HFFc6 (cell line): ENCODE measurements at regions not wholly inside any gene's neighbourhood (a gene's known extent, or its start where the extent isn't known, plus 50 kb on each side); places are given as distances from the start of the nearest gene placed in this dataset.

Experiments
- DNase-seq: peaks from one replicate; pipeline ENCODE4 v3.0.0-alpha.2; 2018
- H3K27ac Mint-ChIP-seq: 2 replicates; pipeline ENCODE4 v1.8.0; 2020; ENCODE audit warnings: mild to moderate bottlenecking, mixed read lengths
- H3K27me3 Mint-ChIP-seq: 2 replicates; pipeline ENCODE4 v1.8.0; 2021; ENCODE audit warnings: mild to moderate bottlenecking, moderate library complexity, mixed read lengths; ENCODE audit not compliant: insufficient read depth
- H3K36me3 Mint-ChIP-seq: 2 replicates; pipeline ENCODE4 v1.8.0; 2021; ENCODE audit warnings: low read depth, mixed read lengths
- H3K4me1 Mint-ChIP-seq: 2 replicates; pipeline ENCODE4 v1.8.0; 2020; ENCODE audit warnings: low read depth, mixed read lengths
- H3K4me3 Mint-ChIP-seq: 2 replicates; pipeline ENCODE4 v1.8.0; 2020; ENCODE audit warnings: mild to moderate bottlenecking, moderate library complexity, mixed read lengths
- H3K9me3 Mint-ChIP-seq: 2 replicates; pipeline ENCODE4 v1.8.0; 2020; ENCODE audit warnings: mild to moderate bottlenecking, mixed read lengths
- CTCF ChIP-seq: fragments of 200-600 bp; sonication (generic); IDR thresholded peaks from 2 replicates; pipeline ENCODE4 v1.5.0; 2021; ENCODE audit warnings: antibody characterized with exemption, mild to moderate bottlenecking

- Mint-ChIP-seq H3K9me3 (peaks cover 72% of the 10 kb centered on the region), H3K27ac (no peak overlapping the region), H3K4me1 (no peaks in the 10 kb centered on the region), H3K36me3 (peaks cover 4% of the 10 kb centered on the region; the same call in 1 of the 2 replicates), H3K4me3 (no peak overlapping the region), H3K27me3 (peaks cover 1% of the 10 kb centered on the region)
- DNase-seq = no peak
- no peak for TF ChIP-seq CTCF
Measured at GRCh38 chr11:134587345-134587744, 175.3 kb upstream of the B3GAT1 start.

GRCh38 chr11:134586726-134587125 lies 174.7 kb upstream of the B3GAT1 start:
- Mint-ChIP-seq H3K4me1 (no peaks in the 10 kb centered on the region), H3K36me3 (peaks cover 4% of the 10 kb centered on the region; the same call in 1 of the 2 replicates), H3K9me3 (peaks cover 67% of the 10 kb centered on the region), H3K4me3 (no peak overlapping the region), H3K27ac (no peak overlapping the region), H3K27me3 (peaks cover 1% of the 10 kb centered on the region)
- no peak for DNase-seq
- TF ChIP-seq CTCF = no peak

- no peak for TF ChIP-seq CTCF
- Mint-ChIP-seq H3K36me3 (peaks cover under 1% of the 10 kb centered on the region; the same call in 1 of the 2 replicates), H3K27ac (no peak overlapping the region), H3K27me3 (peaks cover 1% of the 10 kb centered on the region), H3K4me3 (no peak overlapping the region), H3K9me3 (peaks cover 70% of the 10 kb centered on the region), H3K4me1 (no peaks in the 10 kb centered on the region)
- DNase-seq = no peak
Measured at GRCh38 chr11:134585666-134586610, 173.9 kb upstream of the B3GAT1 start.

- H3K9me3 Mint-ChIP-seq = peaks cover 73% of the 10 kb centered on the region
- peaks cover 1% of the 10 kb centered on the region for H3K27me3 Mint-ChIP-seq
- no peak for TF ChIP-seq CTCF
- no peak for DNase-seq
- H3K27ac Mint-ChIP-seq = no peak overlapping the region
- H3K36me3 Mint-ChIP-seq = no peaks in the 10 kb centered on the region; the same call in 1 of the 2 replicates
- no peak overlapping the region for H3K4me3 Mint-ChIP-seq
- H3K4me1 Mint-ChIP-seq = no peaks in the 10 kb centered on the region
Measured at GRCh38 chr11:134584706-134585445, 172.8 kb upstream of the B3GAT1 start.

- H3K9me3 Mint-ChIP-seq = peaks cover 67% of the 10 kb centered on the region
- no peak overlapping the region for H3K4me3 Mint-ChIP-seq
- no peak for TF ChIP-seq CTCF
- H3K36me3 Mint-ChIP-seq = peaks cover 2% of the 10 kb centered on the region
- H3K4me1 Mint-ChIP-seq = no peaks in the 10 kb centered on the region
- DNase-seq = no peak
- peaks cover 1% of the 10 kb centered on the region for H3K27me3 Mint-ChIP-seq
- H3K27ac Mint-ChIP-seq = no peak overlapping the region
Measured at GRCh38 chr11:134584001-134584561, 172.0 kb upstream of the B3GAT1 start.
